Vagina (tissue), 2 donors: ENCODE measurements at regions not wholly inside any gene's neighbourhood (a gene's known extent, or its start where the extent isn't known, plus 50 kb on each side); places are given as distances from the start of the nearest gene placed in this dataset.

Experiments used
- DNase-seq, 2 donors: peaks; one replicate each; pipeline ENCODE4 v3.0.0-alpha.2; 2017; ENCODE audit errors: extremely low spot score in 2 of 2
- H3K27ac ChIP-seq: fragments of 200-600 bp; sonication (generic); one replicate; pipeline ENCODE4 v1.5.1; 2019
- H3K27me3 ChIP-seq: fragments of 200-600 bp; sonication (generic); one replicate; pipeline ENCODE4 v1.5.1; 2019
- H3K36me3 ChIP-seq, 2 donors: fragments of 200-600 bp; sonication (generic); one replicate each; pipeline ENCODE4 v1.5.1; 2017 to 2019
- H3K4me1 ChIP-seq: fragments of 200-600 bp; sonication (generic); one replicate; pipeline ENCODE4 v1.5.1; 2019
- H3K4me3 ChIP-seq, 2 donors: fragments of 200-600 bp; sonication (generic); 1 replicate in 1 of 2; 2 replicates in 1 of 2; pipeline ENCODE4 v1.5.1; 2016 to 2019
- H3K9me3 ChIP-seq: fragments of 200-600 bp; sonication (generic); one replicate; pipeline ENCODE4 v1.5.1; 2019
- CTCF ChIP-seq, 3 experiments: fragments of 450-650 bp in 2 of 3; fragments of 200-600 bp in 1 of 3; sonication (generic) in 1 of 3; IDR thresholded peaks; one replicate each; pipeline ENCODE4 v1.5.1; 2017 to 2019; ENCODE audit warnings: antibody characterized with exemption in 3 of 3, mild to moderate bottlenecking in 2 of 3, moderate library complexity in 2 of 3
- POLR2A ChIP-seq, 2 donors: fragments of 450-650 bp; IDR thresholded peaks; one replicate each; pipeline ENCODE4 v1.6.1; 2017; ENCODE audit warnings: antibody characterized with exemption in 2 of 2, mild to moderate bottlenecking in 2 of 2, moderate library complexity in 2 of 2
- POLR2AphosphoS5 ChIP-seq, 2 donors: sonication (generic); formaldehyde crosslinking; IDR thresholded peaks; one replicate each; pipeline ENCODE4 v1.9.0; 2017; ENCODE audit warnings: antibody characterized with exemption in 2 of 2, mild to moderate bottlenecking in 2 of 2, low read depth in 1 of 2; ENCODE audit not compliant: insufficient read depth in 1 of 2
- intact Hi-C: fragments of 100-400 bp; cut with DNase I; formaldehyde crosslinking; loops from one replicate; pipeline ENCODE4 v1.15.1; 2023

- no peak overlapping the region for H3K4me3 ChIP-seq
- no peak overlapping the region for H3K27ac ChIP-seq
- intact Hi-C loops = no loop called here
- DNase-seq = no peak
- H3K4me1 ChIP-seq = no peaks in the 10 kb centered on the region
- no peaks in the 10 kb centered on the region for H3K36me3 ChIP-seq
- H3K9me3 ChIP-seq = no peaks in the 10 kb centered on the region
- no peak for TF ChIP-seq POLR2AphosphoS5 (IDR thresholded peaks at IDR 0.05; ENCODE audit: insufficient read depth in 1 of 2, low read depth in 1 of 2)
- no peak for TF ChIP-seq CTCF (IDR thresholded peaks at IDR 0.05)
- TF ChIP-seq POLR2A (IDR thresholded peaks at IDR 0.05) = no peak
- no peaks in the 10 kb centered on the region for H3K27me3 ChIP-seq
Observed at GRCh38 chr18:68462766-68463165, 252.1 kb downstream of the TMX3 start.

- no peak overlapping the region for H3K4me3 ChIP-seq
- DNase-seq = no peak
- TF ChIP-seq POLR2A (IDR thresholded peaks at IDR 0.05) (no peak), POLR2AphosphoS5 (IDR thresholded peaks at IDR 0.05; ENCODE audit: insufficient read depth in 1 of 2, low read depth in 1 of 2) (no peak), CTCF (IDR thresholded peaks at IDR 0.05) (no peak)
- H3K4me1 ChIP-seq = no peaks in the 10 kb centered on the region
- no peaks in the 10 kb centered on the region for H3K9me3 ChIP-seq
- H3K36me3 ChIP-seq = no peaks in the 10 kb centered on the region
- intact Hi-C loops = no loop called here
- H3K27ac ChIP-seq = no peak overlapping the region
- H3K27me3 ChIP-seq = no peaks in the 10 kb centered on the region
Observed at GRCh38 chr18:68462148-68462547, 252.8 kb downstream of the TMX3 start.

- Histone ChIP-seq H3K36me3 (no peaks in the 10 kb centered on the region), H3K27ac (no peak overlapping the region), H3K9me3 (no peaks in the 10 kb centered on the region), H3K4me1 (no peaks in the 10 kb centered on the region), H3K4me3 (no peak overlapping the region), H3K27me3 (no peaks in the 10 kb centered on the region)
- intact Hi-C loops = no loop called here
- no peak for DNase-seq
- TF ChIP-seq POLR2A (IDR thresholded peaks at IDR 0.05) (no peak), CTCF (IDR thresholded peaks at IDR 0.05) (no peak), POLR2AphosphoS5 (IDR thresholded peaks at IDR 0.05; ENCODE audit: insufficient read depth in 1 of 2, low read depth in 1 of 2) (no peak)
Observed at GRCh38 chr18:68461481-68462018, 253.4 kb downstream of the TMX3 start.

GRCh38 chr18:68459968-68460367, 254.9 kb downstream of the TMX3 start:
- Histone ChIP-seq H3K4me1 (no peaks in the 10 kb centered on the region), H3K36me3 (no peaks in the 10 kb centered on the region), H3K4me3 (no peak overlapping the region), H3K9me3 (no peaks in the 10 kb centered on the region), H3K27me3 (no peaks in the 10 kb centered on the region), H3K27ac (no peak overlapping the region)
- TF ChIP-seq CTCF (IDR thresholded peaks at IDR 0.05) (no peak), POLR2AphosphoS5 (IDR thresholded peaks at IDR 0.05; ENCODE audit: insufficient read depth in 1 of 2, low read depth in 1 of 2) (no peak), POLR2A (IDR thresholded peaks at IDR 0.05) (no peak)
- intact Hi-C loops = no loop called here
- DNase-seq = no peak

- Histone ChIP-seq H3K27ac (no peak overlapping the region), H3K4me1 (no peaks in the 10 kb centered on the region), H3K36me3 (no peaks in the 10 kb centered on the region), H3K27me3 (no peaks in the 10 kb centered on the region), H3K9me3 (no peaks in the 10 kb centered on the region), H3K4me3 (no peak overlapping the region)
- TF ChIP-seq POLR2AphosphoS5 (IDR thresholded peaks at IDR 0.05; ENCODE audit: insufficient read depth in 1 of 2, low read depth in 1 of 2) (no peak), CTCF (IDR thresholded peaks at IDR 0.05) (no peak), POLR2A (IDR thresholded peaks at IDR 0.05) (no peak)
- no peak for DNase-seq
- intact Hi-C loops = no loop called here
Observed at GRCh38 chr18:68456985-68457384, 257.9 kb downstream of the TMX3 start.
